Hematopoietic multipotent progenitor cell treated with erythropoietin and hydrocortisone succinate and interleukin-3 and kit ligand, for 8 days (in vitro differentiated cells): ENCODE measurements at regions not wholly inside any gene's neighbourhood (a gene's known extent, or its start where the extent isn't known, plus 50 kb on each side); places are given as distances from the start of the nearest gene placed in this dataset.

Experiments
- DNase-seq: peaks from one replicate; pipeline ENCODE4 v3.0.0-alpha.2; 2015

GRCh38 chr4:137198791-137199190 is 333.5 kb downstream of the PCDH18 start:
- DNase-seq = no peak

DNA sequence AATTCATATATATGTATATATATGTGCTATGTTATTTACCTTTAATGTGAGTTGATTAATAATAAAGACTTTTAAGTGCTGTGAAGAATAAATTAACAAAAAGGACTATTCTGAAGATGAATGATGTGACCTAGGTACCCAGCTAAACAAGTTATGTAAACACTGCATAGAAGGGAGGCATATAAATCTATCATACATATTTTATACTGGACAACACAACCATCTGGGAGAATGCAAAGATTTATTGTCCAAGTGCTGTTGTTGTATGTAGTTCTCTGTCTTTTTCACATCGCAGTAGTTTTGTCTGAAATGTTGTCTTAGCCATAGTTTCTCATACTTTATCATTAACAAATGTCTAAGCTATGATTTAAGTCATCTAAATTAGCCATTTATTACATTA is 337.6 kb downstream of the PCDH18 start:
- no peak for DNase-seq

- no peak for DNase-seq
Observed at GRCh38 chr4:137193564-137193963, 338.7 kb downstream of the PCDH18 start.

- DNase-seq = no peak
Observed at GRCh38 chr4:137181293-137181899, 350.9 kb downstream of the PCDH18 start.

DNA sequence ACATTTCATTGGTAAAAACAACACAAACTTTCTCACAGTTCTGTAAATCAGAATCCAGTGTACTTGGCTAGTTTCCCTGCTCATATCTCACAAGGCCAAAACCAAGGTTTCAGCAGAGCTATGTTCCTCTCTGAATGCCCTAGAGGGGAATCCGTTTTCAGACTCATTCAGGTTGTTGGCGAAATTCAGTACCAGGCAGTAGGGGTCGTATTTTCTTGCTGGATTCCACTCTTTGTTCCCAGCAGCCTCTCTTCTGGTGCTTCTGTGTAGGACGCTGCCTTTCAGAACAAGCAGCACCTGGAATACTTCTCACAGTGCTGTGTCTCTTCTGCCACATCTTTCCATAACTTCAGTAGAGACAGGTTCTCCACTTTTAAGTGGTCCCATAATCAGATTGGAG is 351.9 kb downstream of the PCDH18 start:
- DNase-seq = no peak

GRCh38 chr4:137156807-137157206 is 375.5 kb downstream of the PCDH18 start:
- no peak for DNase-seq

GRCh38 chr4:137156054-137156453 is 376.2 kb downstream of the PCDH18 start:
- DNase-seq = no peak

GRCh38 chr4:137131201-137131600 is 401.1 kb downstream of the PCDH18 start:
- no peak for DNase-seq

GRCh38 chr4:137129845-137130244 is 402.4 kb downstream of the PCDH18 start:
- no peak for DNase-seq

DNA sequence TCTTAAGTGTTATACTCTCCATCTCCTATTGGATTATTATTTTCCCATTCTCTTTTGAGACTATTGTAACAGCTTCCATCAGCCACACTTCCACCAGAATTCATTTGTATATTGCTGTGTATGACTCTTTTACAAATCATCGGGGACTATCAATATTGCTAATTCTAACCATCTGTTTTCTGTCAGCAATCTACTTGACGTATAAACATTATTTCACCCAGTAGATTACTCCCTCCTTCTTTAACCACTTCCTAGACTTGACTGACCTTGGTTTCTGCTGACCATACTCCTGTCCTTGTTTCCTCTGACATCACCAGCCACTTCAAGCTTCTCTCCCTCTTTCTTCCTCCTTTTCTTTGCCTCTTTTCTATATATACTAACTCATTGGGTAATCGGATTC is 402.9 kb downstream of the PCDH18 start:
- no peak for DNase-seq

- DNase-seq = no peak
Observed at GRCh38 chr4:137125011-137125410, 407.3 kb downstream of the PCDH18 start.

GRCh38 chr4:137124278-137124932 is 407.9 kb downstream of the PCDH18 start:
- DNase-seq = peak; percentile 40

DNA sequence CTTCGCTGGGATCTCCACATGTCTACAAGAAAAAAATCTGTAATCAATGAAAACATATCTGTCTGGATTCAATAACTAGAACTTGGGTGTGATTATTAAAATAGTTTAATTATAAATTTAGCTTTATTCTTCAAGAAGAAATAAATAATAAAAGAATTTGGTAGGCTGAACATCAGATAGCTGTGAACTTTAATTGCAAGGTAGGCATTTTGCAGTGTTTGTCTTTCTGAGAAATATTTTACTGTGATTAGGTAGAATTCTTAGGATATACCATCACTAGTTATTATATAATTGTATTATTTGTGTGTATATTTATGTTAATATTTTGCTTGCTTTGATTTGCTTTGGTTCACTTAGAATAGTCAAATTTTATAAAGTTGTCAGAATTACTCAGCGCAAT is 409.4 kb downstream of the PCDH18 start:
- no peak for DNase-seq

GRCh38 chr4:137116144-137116543 is 416.1 kb downstream of the PCDH18 start:
- DNase-seq = no peak

GRCh38 chr4:137106733-137107132 is 425.6 kb downstream of the PCDH18 start:
- no peak for DNase-seq

DNA sequence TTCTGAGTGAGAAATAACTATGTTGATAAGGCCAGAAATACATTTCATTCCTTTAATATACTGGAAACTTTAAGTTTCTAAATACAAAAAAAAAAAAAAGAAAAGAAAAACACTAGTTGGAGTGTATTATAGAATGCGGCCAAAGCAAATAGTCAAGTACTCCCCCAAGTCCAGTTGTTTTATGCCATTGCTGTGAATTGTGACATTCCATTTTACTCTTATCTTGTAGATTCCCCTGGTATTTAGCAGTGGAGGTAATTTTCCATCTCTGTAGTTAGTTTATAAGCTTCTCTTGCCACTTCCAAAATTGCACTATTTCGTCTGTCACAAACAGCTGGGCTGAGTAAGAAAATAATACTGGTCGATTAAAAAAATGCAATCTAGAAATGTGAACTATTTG is 426.0 kb downstream of the PCDH18 start:
- no peak for DNase-seq

DNA sequence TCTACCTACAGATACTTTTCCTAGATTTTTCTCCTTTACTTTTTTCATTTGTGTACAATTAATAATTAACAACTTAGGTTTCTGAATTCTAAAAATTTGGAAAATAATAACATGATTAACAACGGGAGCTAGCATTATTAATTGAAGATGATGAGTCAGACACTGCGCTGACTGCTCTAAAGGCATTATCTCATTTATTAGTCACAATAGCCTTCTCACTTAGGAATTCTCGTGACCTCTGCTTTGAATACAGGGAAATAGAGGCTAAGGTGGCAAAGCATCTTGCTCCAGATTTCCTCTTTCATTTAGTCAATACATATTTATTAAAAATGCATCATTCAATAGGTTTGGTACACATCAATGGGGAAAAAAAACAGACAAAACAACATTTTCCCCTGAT is 441.3 kb downstream of the PCDH18 start:
- no peak for DNase-seq

DNA sequence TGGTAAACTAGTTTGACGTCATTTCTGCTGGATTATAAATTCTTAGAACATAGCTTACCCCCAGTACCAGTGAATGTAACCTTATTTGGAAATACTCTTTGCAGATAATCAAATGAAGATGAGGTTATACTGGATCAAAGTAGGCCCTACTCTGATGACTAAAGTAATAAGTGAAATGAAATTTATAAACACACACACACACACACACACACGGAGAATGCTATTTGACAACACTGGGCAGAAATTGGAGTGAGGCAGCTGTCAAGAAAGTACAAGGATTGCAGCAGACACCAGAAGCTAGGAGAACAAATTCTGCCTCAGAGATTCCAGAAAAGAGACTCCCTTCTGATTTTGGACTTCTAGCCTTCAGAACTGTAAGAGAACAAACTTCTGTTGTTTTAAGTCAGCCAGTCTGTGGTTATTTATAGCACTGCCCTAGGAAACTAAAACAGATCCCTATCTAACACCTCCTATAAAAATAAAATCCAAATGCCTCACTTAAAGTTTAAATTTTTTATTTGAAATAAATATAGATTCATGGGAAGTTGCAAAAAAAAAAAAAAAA is 448.6 kb downstream of the PCDH18 start:
- DNase-seq = no peak

DNA sequence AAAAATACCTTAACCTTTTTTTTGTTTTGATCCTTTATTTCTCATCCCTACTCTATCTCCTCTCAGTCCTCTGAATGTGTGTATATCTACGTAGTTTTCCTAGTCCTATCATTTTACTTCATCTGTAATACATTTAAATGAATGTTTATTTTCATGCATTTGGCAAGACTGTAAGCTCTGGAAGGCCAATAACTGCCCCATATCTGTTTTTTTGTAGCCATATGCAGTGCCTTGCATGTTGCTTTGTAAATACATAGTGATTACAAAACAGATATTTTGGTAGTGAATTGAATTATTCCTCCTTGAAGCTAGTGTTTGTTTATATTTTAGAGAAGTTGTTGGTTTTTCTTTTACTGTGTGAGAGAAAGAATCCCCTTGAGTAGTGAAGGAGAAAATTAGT is 450.2 kb downstream of the PCDH18 start:
- DNase-seq = no peak

DNA sequence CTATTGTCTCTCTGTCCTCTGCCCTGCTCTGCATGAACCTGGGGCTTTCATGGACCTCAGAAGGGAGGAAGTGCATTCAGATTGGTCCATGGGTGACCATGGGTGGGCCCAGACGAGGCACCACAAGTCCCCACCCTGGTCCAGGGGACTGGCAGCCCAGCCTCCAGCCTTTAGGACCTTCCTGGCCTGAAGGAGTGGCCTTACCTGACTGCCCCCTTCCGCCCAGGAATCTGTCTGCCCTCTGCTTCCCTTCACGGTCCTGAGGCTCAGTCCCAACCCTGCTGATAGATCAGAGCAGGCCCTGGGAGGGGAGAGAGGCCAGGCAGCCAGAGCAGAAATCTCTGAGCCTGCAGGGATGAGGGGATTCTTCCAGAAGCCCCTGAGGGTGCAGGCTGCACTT is 455.4 kb downstream of the PCDH18 start:
- DNase-seq = no peak

DNA sequence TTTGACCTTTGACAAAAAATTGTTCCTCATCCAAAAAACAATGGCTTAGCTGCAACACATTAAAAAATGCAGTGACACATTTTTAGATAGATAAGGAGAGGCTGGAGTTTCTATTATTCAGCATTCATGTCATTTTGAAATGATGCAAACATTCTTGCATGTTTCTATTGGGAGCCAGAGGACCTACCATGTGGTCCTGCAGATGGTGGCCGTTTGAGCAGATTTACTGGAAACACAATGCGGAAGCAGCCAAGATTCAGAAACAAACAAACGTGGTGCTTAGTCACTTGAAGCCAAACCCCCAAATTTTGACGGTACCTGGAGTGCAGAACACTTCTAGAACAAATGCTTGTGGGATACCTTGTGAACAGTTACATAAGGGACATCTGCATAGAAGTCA is 456.7 kb downstream of the PCDH18 start:
- DNase-seq = no peak

- no peak for DNase-seq
Observed at GRCh38 chr4:137070614-137071013, 461.7 kb downstream of the PCDH18 start.

DNA sequence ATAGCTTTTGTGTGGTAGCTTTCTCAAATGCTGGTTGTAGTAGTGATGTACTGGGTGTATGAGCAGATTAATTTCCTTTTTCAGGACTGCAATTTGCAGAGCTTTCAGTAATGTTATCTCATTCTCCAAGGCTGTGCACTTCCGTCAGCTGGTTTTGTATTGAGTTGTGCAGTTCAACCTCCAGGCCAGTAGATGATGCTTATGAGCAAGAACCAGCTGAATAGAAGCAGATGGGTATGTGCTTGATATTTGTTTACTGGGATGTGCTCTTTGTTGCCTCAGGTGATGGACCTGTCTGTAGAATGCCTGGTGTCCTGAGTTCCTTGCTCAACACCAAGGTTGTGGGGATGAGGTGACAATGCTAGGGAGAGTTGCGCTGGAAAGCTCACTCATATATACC is 462.8 kb downstream of the PCDH18 start:
- DNase-seq = no peak

- no peak for DNase-seq
Observed at GRCh38 chr4:137067735-137068134, 464.6 kb downstream of the PCDH18 start.

DNA sequence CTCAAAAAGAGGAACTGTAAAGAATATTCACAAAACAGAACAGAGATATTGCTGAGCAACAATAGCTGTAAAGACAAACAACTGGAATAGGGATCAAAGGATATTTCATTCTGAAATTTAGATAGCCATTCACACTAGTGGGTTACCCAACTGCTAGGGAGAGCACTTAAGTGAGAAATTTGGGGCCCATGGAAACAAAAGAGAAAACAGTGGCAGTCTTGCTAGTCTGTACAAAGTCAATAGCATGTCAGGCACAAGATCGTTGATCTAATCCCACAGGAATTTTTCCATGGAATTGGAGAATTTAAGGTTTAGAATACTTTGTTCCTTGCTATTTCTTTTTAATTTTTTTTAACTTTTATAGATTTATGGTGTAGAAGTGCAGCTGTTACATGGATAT is 467.0 kb downstream of the PCDH18 start:
- no peak for DNase-seq
